ENCODE measurements at regions not wholly inside any gene's neighbourhood (a gene's known extent, or its start where the extent isn't known, plus 50 kb on each side); places are given as distances from the start of the nearest gene placed in this dataset.

DNA sequence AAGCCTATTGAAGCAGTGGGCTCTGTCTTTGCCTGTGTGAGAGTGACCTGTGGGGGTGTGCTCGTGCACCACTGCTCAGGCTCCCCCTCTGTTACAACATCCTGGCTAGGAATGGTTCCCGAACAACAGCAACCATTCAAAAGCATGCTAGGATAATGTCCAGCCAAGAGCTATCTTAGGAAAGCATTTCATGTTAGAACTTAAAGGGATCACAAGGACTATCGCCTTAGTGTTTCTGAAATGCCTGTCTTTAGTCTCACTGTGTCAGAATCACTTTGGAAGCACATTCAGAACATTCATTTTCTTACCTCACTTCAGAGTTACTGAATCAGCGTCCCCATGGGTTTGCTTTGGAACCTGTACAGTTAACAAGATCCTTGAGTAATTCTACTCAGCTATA lies 134.9 kb upstream of the DSEL start:
- no peak overlapping the region for H3K27ac ChIP-seq (ENCODE audit: low read depth, low read length)

DNA sequence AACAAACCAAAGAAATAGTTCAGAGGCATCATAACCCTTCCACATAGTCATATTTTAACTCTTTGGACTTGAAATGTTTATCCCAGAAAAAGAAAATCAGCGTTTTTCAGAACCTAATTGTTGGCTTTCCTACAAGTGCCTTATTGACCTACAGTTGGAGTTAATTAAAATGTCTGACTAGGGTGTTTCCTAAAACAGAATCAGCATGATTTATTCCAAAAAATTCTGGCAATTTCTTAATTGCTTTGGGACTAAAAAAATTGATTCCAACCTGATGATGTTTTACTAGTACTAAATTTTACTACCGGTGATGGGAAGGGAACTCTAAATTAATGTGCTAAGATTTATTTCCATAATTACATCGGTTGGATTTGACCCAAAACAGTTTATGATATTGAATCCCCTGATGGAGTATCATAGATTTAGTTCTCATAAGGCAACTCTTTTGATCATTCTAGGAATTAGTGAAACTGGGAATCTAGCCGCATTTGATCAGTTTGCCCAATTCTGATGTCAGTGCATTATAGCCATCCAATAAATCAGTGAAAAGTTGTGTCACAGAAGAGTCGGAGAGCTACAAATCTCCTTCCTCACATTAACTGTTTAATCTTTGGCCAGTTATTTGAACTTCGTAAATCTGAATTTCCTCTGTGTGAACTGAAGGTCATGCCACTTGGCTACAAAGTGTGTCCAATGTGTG lies 134.3 kb upstream of the DSEL start:
- Histone ChIP-seq H2AFZ (ENCODE audit: low read length, unreplicated experiment) (peak overlapping the region; percentile 86), H3K36me3 (ENCODE audit: insufficient read depth, low read length) (no peaks in the 10 kb centered on the region), H3K79me2 (ENCODE audit: control insufficient read depth, insufficient read depth, low read length, unreplicated experiment) (no peaks in the 10 kb centered on the region), H3K27ac (ENCODE audit: low read depth, low read length) (no peak overlapping the region), H3K4me3 (ENCODE audit: low read depth, low read length) (no peak overlapping the region), H3K4me1 (ENCODE audit: control insufficient read depth, insufficient read depth, low read length, unreplicated experiment) (peaks cover 10% of the 10 kb centered on the region), H3K27me3 (ENCODE audit: insufficient read depth, low read length) (no peaks in the 10 kb centered on the region)

More for the DNA sequence above, 134.9 kb upstream of the DSEL start:
- H3K4me1 ChIP-seq (ENCODE audit: control insufficient read depth, insufficient read depth, low read length, unreplicated experiment): peaks cover 10% of the 10 kb centered on the region
- H3K27me3 ChIP-seq (ENCODE audit: insufficient read depth, low read length): no peaks in the 10 kb centered on the region
- H2AFZ ChIP-seq (ENCODE audit: low read length, unreplicated experiment): peak overlapping the region; percentile 86
- no peaks in the 10 kb centered on the region for H3K36me3 ChIP-seq (ENCODE audit: insufficient read depth, low read length)
- H3K4me3 ChIP-seq (ENCODE audit: low read depth, low read length): no peak overlapping the region
- no peaks in the 10 kb centered on the region for H3K79me2 ChIP-seq (ENCODE audit: control insufficient read depth, insufficient read depth, low read length, unreplicated experiment)

DNA sequence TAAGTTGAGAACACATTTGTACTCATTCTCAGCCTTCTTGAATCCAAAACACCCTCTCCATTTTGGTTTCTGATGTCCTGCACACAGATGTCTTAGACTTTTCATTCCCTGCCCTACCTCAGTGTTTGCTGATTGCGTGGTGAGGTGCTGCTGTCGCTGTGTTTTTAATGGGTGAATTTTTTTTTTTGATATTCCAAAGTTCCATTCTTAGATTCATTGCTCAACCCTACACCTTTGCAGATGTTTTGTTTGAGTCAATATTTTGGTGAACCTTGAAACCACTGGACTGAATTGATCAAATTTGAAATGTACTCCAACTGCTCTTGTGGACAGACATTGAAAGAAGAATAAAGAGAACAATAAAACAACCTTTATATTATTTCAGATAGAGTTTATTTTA lies 130.4 kb upstream of the DSEL start:
- Histone ChIP-seq H3K36me3 (ENCODE audit: insufficient read depth, low read length) (no peaks in the 10 kb centered on the region), H2AFZ (ENCODE audit: low read length, unreplicated experiment) (no peak overlapping the region), H3K27me3 (ENCODE audit: insufficient read depth, low read length) (no peaks in the 10 kb centered on the region), H3K4me3 (ENCODE audit: low read depth, low read length) (no peak overlapping the region), H3K27ac (ENCODE audit: low read depth, low read length) (no peak overlapping the region), H3K4me1 (ENCODE audit: control insufficient read depth, insufficient read depth, low read length, unreplicated experiment) (peaks cover 10% of the 10 kb centered on the region), H3K79me2 (ENCODE audit: control insufficient read depth, insufficient read depth, low read length, unreplicated experiment) (no peaks in the 10 kb centered on the region)

DNA sequence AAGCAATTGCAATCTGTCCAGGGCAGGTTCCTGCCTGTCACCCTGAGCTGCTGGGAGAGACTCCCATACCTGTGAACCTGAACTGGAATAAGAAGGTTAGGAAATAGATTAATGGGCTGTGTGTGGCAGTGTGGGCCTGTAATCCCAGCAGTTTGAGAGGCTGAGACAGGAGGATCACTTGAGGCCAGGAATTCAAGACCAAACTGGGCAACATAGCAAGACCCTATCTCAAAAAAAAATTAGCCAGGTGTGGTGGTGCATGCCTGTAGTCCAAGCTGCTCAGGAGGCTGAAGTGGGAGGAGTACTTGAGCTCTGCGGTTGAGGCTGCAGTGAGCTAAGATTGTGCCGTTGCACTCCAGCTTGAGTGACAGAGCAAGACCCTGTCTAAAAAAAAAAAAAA lies 127.7 kb upstream of the DSEL start:
- Histone ChIP-seq H3K4me3 (ENCODE audit: low read depth, low read length) (no peak overlapping the region), H3K79me2 (ENCODE audit: control insufficient read depth, insufficient read depth, low read length, unreplicated experiment) (no peaks in the 10 kb centered on the region), H2AFZ (ENCODE audit: low read length, unreplicated experiment) (no peak overlapping the region), H3K27me3 (ENCODE audit: insufficient read depth, low read length) (no peaks in the 10 kb centered on the region), H3K27ac (ENCODE audit: low read depth, low read length) (no peak overlapping the region), H3K36me3 (ENCODE audit: insufficient read depth, low read length) (no peaks in the 10 kb centered on the region), H3K4me1 (ENCODE audit: control insufficient read depth, insufficient read depth, low read length, unreplicated experiment) (peaks cover 2% of the 10 kb centered on the region)

DNA sequence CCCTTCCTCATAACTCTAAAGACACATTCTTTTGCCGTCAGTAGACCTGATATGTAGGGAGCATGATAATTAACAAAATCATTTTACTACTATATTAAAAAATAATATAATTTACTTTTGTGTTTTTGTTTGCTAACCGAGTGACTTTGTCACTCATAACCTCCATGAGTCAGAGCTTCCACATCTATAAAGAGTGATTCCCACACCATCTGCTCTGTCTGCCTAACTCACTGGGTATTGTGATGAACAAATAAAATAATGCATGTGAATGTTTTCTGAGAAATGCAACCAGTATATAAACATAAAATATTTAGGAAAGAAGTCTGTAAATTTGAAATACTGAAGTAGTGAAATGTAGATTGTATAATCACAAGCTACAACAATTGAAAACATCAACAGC lies 123.4 kb upstream of the DSEL start:
- Histone ChIP-seq H3K27me3 (ENCODE audit: insufficient read depth, low read length) (no peaks in the 10 kb centered on the region), H3K4me3 (ENCODE audit: low read depth, low read length) (no peak overlapping the region), H3K27ac (ENCODE audit: low read depth, low read length) (no peak overlapping the region), H2AFZ (ENCODE audit: low read length, unreplicated experiment) (no peak overlapping the region), H3K4me1 (ENCODE audit: control insufficient read depth, insufficient read depth, low read length, unreplicated experiment) (no peaks in the 10 kb centered on the region), H3K36me3 (ENCODE audit: insufficient read depth, low read length) (no peaks in the 10 kb centered on the region), H3K79me2 (ENCODE audit: control insufficient read depth, insufficient read depth, low read length, unreplicated experiment) (no peaks in the 10 kb centered on the region)

DNA sequence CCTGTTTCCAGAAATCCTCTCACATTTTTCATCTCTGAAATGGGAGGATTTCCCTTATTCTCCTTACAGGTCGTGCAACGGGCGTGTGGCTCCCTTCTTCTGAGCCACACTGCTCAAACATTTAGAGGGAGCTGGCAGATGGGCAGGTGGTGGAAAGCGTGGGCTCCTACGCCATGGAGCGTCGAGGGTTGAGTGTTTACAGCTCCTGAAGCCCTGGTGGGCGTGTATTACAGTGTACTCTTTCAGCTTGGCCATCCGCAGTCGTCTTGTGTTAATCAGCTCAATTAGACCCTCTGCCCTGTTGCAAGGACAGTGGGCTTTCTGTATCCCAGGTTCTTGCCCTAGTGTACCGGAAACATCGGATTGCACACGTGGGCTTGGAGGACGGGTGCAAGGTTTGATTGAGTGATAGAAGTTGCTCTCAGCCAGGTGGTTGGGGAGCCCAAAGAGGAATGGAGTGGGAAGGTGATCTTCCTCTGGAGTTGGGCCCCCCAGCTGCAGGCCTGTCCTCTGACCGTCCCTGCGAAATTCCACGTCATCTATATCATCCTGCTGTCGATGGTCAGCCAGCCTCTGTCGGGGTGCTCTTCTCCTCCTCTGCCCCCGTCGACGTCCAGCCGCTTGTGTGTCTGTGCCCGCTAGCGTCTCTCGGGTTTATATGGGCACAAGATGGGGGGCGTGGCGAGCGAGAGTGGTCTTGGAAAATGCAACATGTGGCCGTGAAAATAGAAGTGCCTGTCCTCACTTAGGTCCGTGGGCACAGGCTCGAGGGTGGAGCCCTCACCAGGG lies 120.3 kb upstream of the DSEL start:
- no peak overlapping the region for H3K4me3 ChIP-seq (ENCODE audit: low read depth, low read length)
- no peaks in the 10 kb centered on the region for H3K36me3 ChIP-seq (ENCODE audit: insufficient read depth, low read length)
- H3K4me1 ChIP-seq (ENCODE audit: control insufficient read depth, insufficient read depth, low read length, unreplicated experiment): no peaks in the 10 kb centered on the region
- no peak overlapping the region for H2AFZ ChIP-seq (ENCODE audit: low read length, unreplicated experiment)
- H3K79me2 ChIP-seq (ENCODE audit: control insufficient read depth, insufficient read depth, low read length, unreplicated experiment): no peaks in the 10 kb centered on the region
- no peaks in the 10 kb centered on the region for H3K27me3 ChIP-seq (ENCODE audit: insufficient read depth, low read length)
- no peak overlapping the region for H3K27ac ChIP-seq (ENCODE audit: low read depth, low read length)

DNA sequence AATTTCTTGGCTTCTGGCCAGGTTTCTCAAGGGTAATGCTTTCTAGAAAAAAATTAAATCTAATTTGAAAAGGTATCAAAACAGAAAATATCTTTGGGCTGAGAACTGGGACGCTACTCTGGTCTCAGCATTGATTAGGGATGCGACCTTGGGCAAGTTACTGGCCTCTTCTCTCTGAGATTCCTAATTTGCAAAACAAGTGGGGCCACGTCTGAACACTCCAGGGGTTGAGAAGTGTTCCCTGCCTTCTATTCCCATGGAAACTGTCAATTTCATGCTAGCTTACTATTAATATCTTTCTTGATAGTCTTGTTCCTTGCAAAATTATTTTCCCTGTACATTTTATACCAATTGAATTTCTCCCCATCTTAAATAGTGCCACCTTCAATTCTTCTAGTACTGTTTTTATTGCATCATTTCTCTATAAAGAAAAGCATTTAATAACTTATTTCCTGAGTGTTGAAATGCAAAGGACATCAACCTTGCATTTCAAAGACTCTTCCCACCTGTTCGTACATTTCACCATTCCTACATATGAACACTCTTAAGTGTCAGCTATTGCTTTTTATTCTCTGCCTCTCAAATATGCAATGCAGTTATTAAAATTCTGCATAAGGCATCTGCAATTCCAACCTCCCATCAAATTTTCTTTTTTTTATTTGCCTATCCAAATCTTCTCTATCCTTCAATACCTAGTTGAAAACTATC lies 118.3 kb upstream of the DSEL start:
- Histone ChIP-seq H3K36me3 (ENCODE audit: insufficient read depth, low read length) (no peaks in the 10 kb centered on the region), H3K27ac (ENCODE audit: low read depth, low read length) (no peak overlapping the region), H3K79me2 (ENCODE audit: control insufficient read depth, insufficient read depth, low read length, unreplicated experiment) (no peaks in the 10 kb centered on the region), H2AFZ (ENCODE audit: low read length, unreplicated experiment) (no peak overlapping the region), H3K27me3 (ENCODE audit: insufficient read depth, low read length) (no peaks in the 10 kb centered on the region), H3K4me3 (ENCODE audit: low read depth, low read length) (no peak overlapping the region), H3K4me1 (ENCODE audit: control insufficient read depth, insufficient read depth, low read length, unreplicated experiment) (no peaks in the 10 kb centered on the region)

DNA sequence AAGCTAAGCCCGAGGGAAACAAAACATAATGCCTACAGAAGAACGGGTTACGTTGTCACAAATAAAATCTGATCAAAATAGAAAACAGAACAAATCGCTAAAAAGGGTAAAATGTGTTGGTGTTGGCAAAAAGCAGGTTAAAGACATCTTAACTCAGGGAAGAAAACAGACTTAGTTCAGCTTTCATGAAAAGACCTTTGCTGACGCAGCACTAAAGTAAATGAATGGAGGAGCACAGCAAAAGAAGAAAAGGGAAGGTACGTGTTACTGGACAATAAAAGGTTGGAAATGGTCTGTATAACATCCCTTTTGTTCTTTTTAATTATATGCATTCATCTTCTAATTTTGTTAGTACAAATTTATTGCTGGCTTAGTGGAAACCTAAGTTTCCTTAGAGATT lies 117.4 kb upstream of the DSEL start:
- H2AFZ ChIP-seq (ENCODE audit: low read length, unreplicated experiment): no peak overlapping the region
- H3K36me3 ChIP-seq (ENCODE audit: insufficient read depth, low read length): no peaks in the 10 kb centered on the region
- no peak overlapping the region for H3K4me3 ChIP-seq (ENCODE audit: low read depth, low read length)
- no peaks in the 10 kb centered on the region for H3K27me3 ChIP-seq (ENCODE audit: insufficient read depth, low read length)
- no peak overlapping the region for H3K27ac ChIP-seq (ENCODE audit: low read depth, low read length)
- no peaks in the 10 kb centered on the region for H3K4me1 ChIP-seq (ENCODE audit: control insufficient read depth, insufficient read depth, low read length, unreplicated experiment)
- no peaks in the 10 kb centered on the region for H3K79me2 ChIP-seq (ENCODE audit: control insufficient read depth, insufficient read depth, low read length, unreplicated experiment)

DNA sequence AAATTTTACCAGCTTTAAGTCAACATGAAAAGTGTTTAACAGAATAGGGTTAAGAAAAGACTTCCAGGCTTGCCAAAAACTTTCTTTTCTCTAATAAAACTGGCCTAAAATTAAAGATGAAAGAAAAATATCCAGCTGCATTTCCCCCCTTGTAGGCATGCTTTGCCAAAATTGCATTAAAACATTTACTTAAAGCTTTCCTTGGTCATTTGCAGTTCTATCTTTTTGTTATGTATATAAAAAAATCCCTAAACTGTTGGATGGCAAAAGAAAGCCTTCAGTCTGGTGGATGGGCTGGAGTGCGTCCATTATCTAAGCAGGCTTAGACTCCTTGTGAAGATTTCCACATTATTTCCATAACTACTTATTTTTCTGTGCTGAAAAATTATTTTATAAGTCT lies 105.4 kb upstream of the DSEL start:
- Histone ChIP-seq H2AFZ (ENCODE audit: low read length, unreplicated experiment) (peak overlapping the region; percentile 7), H3K4me3 (ENCODE audit: low read depth, low read length) (no peak overlapping the region), H3K27me3 (ENCODE audit: insufficient read depth, low read length) (no peaks in the 10 kb centered on the region)

DNA sequence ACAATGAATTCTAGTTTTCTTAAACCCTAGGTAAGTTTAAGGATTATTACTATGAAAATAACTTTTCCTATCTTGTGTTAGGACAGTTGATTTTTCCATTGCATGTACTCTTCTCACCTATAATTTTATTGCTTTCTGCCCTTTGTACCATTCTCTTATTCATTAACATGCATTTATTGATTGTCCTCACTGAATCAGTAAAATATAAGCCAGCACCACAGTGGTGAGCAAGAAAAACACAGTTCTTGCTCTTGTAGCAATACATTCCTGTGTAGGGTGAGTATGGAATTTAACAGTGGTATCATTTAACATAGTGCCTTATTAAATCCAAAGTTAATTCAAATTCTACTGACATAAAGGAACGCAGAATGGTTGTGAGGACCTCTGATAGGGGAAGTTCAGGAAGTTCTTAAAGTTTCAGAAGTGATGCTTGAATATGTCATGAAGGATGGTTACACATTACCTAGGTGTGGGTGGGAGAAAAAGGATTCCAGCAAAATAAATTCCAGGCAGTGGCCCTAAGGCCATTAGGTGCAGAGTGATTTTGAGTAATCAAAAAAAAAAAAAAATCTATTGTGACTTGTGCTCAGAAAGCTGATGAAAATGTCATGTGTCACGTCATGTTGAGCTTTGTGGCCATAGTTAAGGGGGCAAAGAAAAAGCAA lies 104.7 kb upstream of the DSEL start:
- Histone ChIP-seq H2AFZ (ENCODE audit: low read length, unreplicated experiment) (no peak overlapping the region), H3K4me3 (ENCODE audit: low read depth, low read length) (no peak overlapping the region), H3K4me1 (ENCODE audit: control insufficient read depth, insufficient read depth, low read length, unreplicated experiment) (no peaks in the 10 kb centered on the region)

More for the DNA sequence above, 105.4 kb upstream of the DSEL start:
- Histone ChIP-seq H3K27ac (ENCODE audit: low read depth, low read length) (no peak overlapping the region), H3K79me2 (ENCODE audit: control insufficient read depth, insufficient read depth, low read length, unreplicated experiment) (no peaks in the 10 kb centered on the region), H3K4me1 (ENCODE audit: control insufficient read depth, insufficient read depth, low read length, unreplicated experiment) (no peaks in the 10 kb centered on the region), H3K36me3 (ENCODE audit: insufficient read depth, low read length) (no peaks in the 10 kb centered on the region)

More for the DNA sequence above, 104.7 kb upstream of the DSEL start:
- Histone ChIP-seq H3K36me3 (ENCODE audit: insufficient read depth, low read length) (no peaks in the 10 kb centered on the region), H3K79me2 (ENCODE audit: control insufficient read depth, insufficient read depth, low read length, unreplicated experiment) (no peaks in the 10 kb centered on the region), H3K27ac (ENCODE audit: low read depth, low read length) (no peak overlapping the region), H3K27me3 (ENCODE audit: insufficient read depth, low read length) (no peaks in the 10 kb centered on the region)
